ENCODE measurements at regions not wholly inside any gene's neighbourhood (a gene's known extent, or its start where the extent isn't known, plus 50 kb on each side); places are given as distances from the start of the nearest gene placed in this dataset.

DNA sequence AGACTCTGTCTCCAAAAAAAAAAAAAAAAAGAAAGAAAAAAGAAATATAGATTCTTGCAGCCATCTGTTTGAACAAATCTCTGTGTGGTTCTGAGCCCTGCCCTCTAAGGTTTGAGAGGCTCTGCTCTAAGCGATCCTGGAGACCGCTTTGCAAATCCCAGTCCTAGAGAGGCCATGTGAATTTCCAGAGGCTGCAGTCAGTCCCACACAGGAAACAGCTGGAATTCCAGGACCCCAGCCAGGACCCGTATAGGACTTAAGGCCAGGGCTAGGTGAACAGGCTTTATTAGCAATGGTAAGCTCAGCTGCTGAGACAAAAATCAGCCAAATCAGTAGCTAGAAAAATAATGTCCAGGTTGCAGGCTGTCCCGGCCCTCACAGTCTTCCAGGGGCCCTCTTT, 154.8 kb downstream of the RPS24 start:
- no peak for DNase-seq

DNA sequence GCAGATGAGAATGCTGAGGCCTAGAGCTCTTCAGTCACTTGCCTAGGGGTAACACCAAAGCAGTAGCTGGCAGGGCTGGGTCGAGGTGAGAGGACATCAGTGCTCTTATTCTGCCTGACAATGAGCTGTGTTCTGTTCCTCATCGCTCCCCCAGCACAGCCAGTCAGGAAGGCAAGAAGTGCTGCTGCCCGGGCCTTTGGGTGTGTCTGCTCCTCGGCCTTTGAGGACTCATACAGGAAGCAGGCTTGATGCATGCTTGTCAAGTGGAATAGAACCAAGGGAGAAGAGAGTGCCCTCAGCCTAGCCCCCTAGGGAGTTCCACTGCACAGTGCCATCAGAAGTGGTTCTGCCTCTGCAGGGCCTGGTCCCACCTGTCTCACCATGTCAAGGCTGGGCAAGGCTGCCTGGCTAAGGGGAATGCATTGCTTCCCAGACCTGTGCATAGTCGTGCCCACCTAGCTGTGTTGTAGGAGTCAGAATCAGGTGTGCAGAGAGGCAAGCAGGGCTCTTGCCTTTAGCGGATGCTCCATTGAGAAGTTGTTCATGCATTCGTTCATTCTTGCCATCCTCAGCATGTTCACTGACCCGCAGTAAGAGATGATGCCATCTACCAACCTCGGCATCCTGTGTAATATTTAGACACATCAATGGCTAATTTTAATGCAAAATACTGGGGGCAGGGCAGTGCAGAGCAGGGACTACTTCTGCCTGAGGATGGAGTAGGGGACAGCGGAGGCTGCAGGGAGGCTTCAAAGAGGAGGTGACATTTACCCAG, 156.6 kb downstream of the RPS24 start:
- no peak for DNase-seq

DNA sequence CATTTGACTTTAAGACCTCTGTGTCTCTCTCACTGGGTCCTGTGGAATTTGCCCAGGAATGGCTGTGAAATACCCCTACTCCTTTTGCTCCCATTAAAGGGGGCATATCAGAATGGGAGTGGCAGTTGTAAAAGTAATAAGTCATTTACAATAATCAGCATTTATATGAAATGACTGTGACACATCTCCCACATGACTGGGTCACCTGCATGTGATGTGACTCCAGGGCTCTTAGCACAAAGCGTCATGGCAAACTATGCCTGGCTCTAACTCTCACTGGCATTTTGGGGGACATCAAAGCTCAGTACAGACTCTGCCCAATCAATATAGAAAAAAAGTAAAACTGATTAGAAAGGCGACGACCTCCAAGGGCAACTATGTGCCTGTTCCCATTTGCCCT, 157.6 kb downstream of the RPS24 start:
- DNase-seq, result no peak

- no peak for DNase-seq
Observed at GRCh38 chr10:78193189-78193588, 159.5 kb downstream of the RPS24 start.

- DNase-seq, result no peak
Observed at GRCh38 chr10:78194050-78194449, 160.4 kb downstream of the RPS24 start.

GRCh38 chr10:78194539-78195402, 161.1 kb downstream of the RPS24 start:
- peak; percentile 39 for DNase-seq

DNA sequence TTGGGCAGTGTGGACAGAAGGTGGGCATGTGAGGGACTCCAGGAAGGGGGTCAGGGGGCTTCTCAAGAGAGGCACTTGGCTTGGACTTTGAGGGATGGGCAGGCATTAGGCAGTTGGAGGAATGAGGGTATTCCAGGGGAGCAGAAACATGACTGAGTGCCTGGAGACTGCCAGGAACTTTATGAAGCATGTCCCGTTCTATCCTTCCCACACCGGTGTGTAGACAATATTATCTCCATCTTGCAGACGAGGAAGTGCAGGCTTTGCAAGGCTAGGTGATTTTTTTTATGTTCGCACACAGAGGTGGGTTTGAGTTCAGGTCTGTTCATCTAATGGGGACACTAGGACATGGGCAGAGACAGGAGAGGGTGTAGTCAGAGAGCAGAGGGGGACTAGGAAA, 162.7 kb downstream of the RPS24 start:
- no peak for DNase-seq

DNA sequence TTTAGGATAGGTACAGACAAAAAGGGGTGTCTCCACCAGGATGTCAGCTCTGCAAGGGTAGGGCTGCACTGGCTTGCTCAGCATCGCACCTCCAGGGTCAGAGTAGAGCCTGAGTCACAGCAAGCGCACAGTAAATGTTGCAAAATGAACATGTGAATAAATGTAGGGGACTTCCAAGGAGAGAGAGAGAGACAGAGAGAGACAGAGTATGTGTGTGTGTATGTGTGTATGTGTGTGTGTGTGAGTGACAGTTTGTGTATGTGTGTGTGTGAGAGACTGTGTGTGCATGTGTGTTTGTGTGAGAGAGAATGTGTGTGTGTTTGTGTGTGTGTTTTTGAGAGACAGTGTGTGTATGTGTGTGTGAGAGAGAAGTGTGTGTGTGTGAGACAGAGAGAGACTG, 163.3 kb downstream of the RPS24 start:
- DNase-seq, result peak; percentile 74

GRCh38 chr10:78197628-78198272, 164.1 kb downstream of the RPS24 start:
- no peak for DNase-seq

GRCh38 chr10:78199005-78199725, 165.5 kb downstream of the RPS24 start:
- DNase-seq, result no peak

DNA sequence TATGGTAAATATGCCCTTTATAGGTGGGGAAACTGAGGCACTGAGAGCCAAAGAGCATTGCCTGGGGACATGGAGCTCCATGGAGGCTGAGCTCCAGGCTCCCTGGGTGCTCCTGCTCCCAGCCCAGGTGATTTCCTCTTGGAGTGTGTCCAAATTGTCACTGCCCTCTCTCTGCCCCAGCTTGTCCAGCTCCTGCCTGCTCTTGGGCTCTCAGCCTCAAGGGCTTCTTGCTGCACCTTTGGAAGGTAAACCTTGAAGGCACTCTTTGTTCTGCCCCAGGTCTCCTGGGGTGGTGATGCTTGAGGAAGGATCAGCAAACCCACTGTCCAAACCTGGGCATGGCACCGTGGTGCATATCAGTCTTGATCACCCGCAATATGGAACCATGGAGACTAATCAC, 166.1 kb downstream of the RPS24 start:
- no peak for DNase-seq

- DNase-seq, result no peak
Observed at GRCh38 chr10:78200686-78201085, 167.0 kb downstream of the RPS24 start.

DNA sequence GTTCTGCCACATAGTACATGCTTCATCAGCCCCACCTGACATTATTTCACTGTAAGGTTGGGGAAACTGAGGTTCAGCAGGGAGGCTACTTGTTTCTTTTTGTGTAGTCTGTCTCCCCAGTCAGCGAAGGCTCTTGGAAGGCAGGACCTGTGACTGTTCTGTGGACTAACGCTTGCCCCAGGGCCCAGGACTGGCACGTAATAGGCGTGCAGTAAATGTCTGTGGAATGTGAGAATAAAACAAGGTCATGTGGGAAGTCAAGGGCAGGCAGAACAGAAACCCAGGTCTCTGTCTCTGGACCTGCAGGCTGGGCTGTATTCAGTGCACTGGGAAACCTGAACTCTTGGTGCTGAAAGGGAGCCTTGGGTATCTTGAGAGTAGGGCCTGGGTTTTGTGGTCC, 168.7 kb downstream of the RPS24 start:
- DNase-seq, result no peak

GRCh38 chr10:78203915-78204818, 170.5 kb downstream of the RPS24 start:
- peak; percentile 47 for DNase-seq

DNA sequence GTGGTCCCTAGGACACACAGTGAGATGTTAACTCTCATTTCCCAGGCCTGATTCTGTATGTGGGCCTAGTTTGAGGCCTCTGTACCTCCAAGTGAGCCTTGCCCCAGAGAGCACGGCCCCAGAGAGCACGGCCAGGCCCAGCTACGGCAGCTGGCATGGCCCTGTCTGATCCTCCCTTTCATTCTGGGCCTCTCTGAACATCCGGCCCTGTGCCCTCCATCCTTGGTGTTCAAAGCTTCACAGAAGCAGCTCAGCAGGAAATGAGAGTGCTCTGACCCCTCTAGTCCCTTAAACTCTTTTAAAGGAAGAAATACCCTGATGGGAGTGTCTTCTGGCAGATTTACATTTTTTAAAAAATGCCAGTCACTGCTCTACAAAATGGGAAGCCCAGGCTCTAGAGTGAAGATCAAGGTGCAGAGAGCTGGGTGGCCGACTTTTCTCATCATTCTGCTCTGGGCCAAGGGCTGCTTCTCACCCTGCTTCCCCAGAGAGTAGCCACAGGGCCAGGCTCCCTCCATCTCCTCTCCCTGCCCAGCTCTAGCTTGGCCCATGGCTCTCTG, 171.9 kb downstream of the RPS24 start:
- no peak for DNase-seq

DNA sequence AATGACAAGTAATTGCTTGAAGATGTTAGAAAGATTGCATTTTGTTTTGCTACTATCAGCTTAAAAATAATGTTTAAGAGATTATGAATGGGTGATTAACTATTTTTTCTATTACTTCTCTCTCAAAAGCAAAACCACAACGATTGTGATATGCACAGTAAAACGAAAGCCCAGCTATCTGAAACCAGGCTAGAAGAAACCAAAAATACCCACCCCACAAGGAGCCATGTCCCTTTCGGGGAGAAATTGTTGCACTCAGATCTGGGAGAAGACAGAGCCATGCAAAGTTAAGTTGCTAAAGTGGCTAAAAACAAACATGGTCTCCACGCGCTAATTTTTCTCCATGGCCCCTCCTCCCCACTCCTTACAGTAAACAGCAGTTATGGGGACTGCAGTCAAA, 173.6 kb downstream of the RPS24 start:
- DNase-seq, result no peak

GRCh38 chr10:78207776-78208175, 174.1 kb downstream of the RPS24 start:
- no peak for DNase-seq

- no peak for DNase-seq
Observed at GRCh38 chr10:78209970-78210369, 176.3 kb downstream of the RPS24 start.

- DNase-seq, result no peak
Observed at GRCh38 chr10:78210548-78210947, 176.9 kb downstream of the RPS24 start.

GRCh38 chr10:78210976-78211375, 177.3 kb downstream of the RPS24 start:
- no peak for DNase-seq

DNA sequence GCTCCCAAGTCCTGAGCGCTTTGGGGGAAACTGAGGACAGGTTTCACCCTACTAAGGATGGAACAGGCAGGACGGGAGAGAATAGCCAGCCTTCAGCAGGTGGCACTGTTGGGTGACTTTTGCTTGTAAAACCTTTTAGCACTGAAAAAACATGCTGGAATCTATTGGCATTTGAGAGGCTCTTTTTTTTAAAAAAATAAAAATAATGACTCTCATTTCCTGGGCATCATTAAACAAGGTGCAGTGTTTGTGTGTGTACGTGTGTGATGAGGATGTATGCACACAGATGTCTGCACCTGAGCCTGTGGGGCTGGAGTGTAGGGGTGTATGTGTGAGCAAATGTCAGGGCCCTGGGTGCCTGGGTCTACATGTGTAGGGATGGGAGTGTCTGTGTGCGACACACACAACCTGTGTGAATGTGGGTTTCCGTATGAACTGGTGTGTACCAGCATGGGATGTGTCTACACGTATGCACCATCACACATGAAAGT, 177.9 kb downstream of the RPS24 start:
- DNase-seq, result no peak
